ENCODE measurements at regions not wholly inside any gene's neighbourhood (a gene's known extent, or its start where the extent isn't known, plus 50 kb on each side); places are given as distances from the start of the nearest gene placed in this dataset.

- no peaks in the 10 kb centered on the region; a peak in 1 of 5 replicates for H3K9me3 Mint-ChIP-seq
- no peaks in the 10 kb centered on the region for H3K79me2 ChIP-seq (ENCODE audit: insufficient read depth, low read length)
Observed at GRCh38 chr12:127773520-127773919, 493.4 kb upstream of the TMEM132C start.

More at GRCh38 chr12:127773520-127773919, 493.4 kb upstream of the TMEM132C start:
- TF ChIP-seq CTCF (conservative IDR thresholded peaks at IDR 0.05): peak; percentile 69
- H4K20me1 ChIP-seq (ENCODE audit: control insufficient read depth, insufficient read depth, insufficient read length): no peaks in the 10 kb centered on the region
- H4K91ac ChIP-seq (ENCODE audit: insufficient read length, low read depth, low read length): no peak overlapping the region
- H2BK5ac ChIP-seq (ENCODE audit: insufficient read length, low read length): no peak overlapping the region
- no peaks in the 10 kb centered on the region for H3K36me3 Mint-ChIP-seq (ENCODE audit: insufficient read depth in 1 of 3, low read depth in 3 of 3)
- H3K4me1 ChIP-seq (ENCODE audit: insufficient read depth, low read length): no peaks in the 10 kb centered on the region; the same call in 1 of the 2 replicates
- no peaks in the 10 kb centered on the region for H3K9me3 ChIP-seq (ENCODE audit: control insufficient read depth, low read depth, low read length)
- no peak overlapping the region for H3K18ac ChIP-seq (ENCODE audit: insufficient read length, low read depth, low read length)
- peaks cover 10% of the 10 kb centered on the region for H3K27me3 Mint-ChIP-seq (ENCODE audit: low read depth)
- H2BK20ac ChIP-seq (ENCODE audit: low read depth, low read length, poor library complexity, severe bottlenecking): no peak overlapping the region
- H3K9ac ChIP-seq (ENCODE audit: extremely low read depth, insufficient read length, low read length): no peak overlapping the region
- H3K4me3 Mint-ChIP-seq: no peak overlapping the region
- no peak overlapping the region for H4K8ac ChIP-seq (replicated peaks; ENCODE audit: insufficient read length, low read depth, low read length)
- H3K56ac ChIP-seq (ENCODE audit: insufficient read length, low read depth, low read length): no peak overlapping the region
- no peak overlapping the region for H2AK5ac ChIP-seq (ENCODE audit: insufficient read length, low read length)
- H3T11ph ChIP-seq (ENCODE audit: low read length): no peak overlapping the region
- H2BK12ac ChIP-seq (ENCODE audit: insufficient read length, low read depth, low read length): no peak overlapping the region
- H3K14ac ChIP-seq (ENCODE audit: insufficient read depth, low read length): no peak overlapping the region; the same call in 1 of the 2 replicates
- H3K4me1 Mint-ChIP-seq: peaks cover 11 to 12% of the 10 kb centered on the region in 2 experiments
- no peak overlapping the region for H3K4ac ChIP-seq (ENCODE audit: low read depth, low read length)
- no peak overlapping the region for H2AFZ ChIP-seq (ENCODE audit: low read length)
- H3K23me2 ChIP-seq (ENCODE audit: insufficient read length, low read depth, low read length, poor library complexity, severe bottlenecking): no peaks in the 10 kb centered on the region
- H3K27me3 ChIP-seq (ENCODE audit: insufficient read depth, low read length): no peaks in the 10 kb centered on the region
- peak; percentile 74 for DNase-seq
- no peak overlapping the region for H3K4me2 ChIP-seq (ENCODE audit: insufficient read depth, insufficient read length, low read length)
- H3K79me1 ChIP-seq (ENCODE audit: insufficient read depth, low read depth, low read length, poor library complexity, severe bottlenecking): no peaks in the 10 kb centered on the region
- H3K27ac Mint-ChIP-seq: no peak overlapping the region
- no peak overlapping the region for H3K27ac ChIP-seq (ENCODE audit: insufficient read length, low read depth, low read length)
- no peak overlapping the region for H4K5ac ChIP-seq (ENCODE audit: insufficient read length, low read depth, low read length)
- no peak overlapping the region for H3K23ac ChIP-seq (ENCODE audit: insufficient read length, low read depth, low read length)
- no peak overlapping the region for H2BK15ac ChIP-seq (ENCODE audit: low read depth, low read length)
- H2BK120ac ChIP-seq (ENCODE audit: low read depth, low read length, poor library complexity, severe bottlenecking): no peak overlapping the region
- no CpG with 5 or more reads among the region's 6 CpGs for WGBS (ENCODE audit: extremely low coverage, insufficient read length, low lambda C conversion rate)

Measured in H9 (cell line).